Hematopoietic multipotent progenitor cell treated with erythropoietin and hydrocortisone succinate and interleukin-3 and kit ligand, for 8 days (in vitro differentiated cells): ENCODE measurements at regions not wholly inside any gene's neighbourhood (a gene's known extent, or its start where the extent isn't known, plus 50 kb on each side); places are given as distances from the start of the nearest gene placed in this dataset.

Experiments
- DNase-seq: peaks from one replicate; pipeline ENCODE4 v3.0.0-alpha.2; 2015

- DNase-seq, result no peak
These were observed 112.6 kb downstream of the CDC5L start for GRCh38 chr6:44500074-44500473.

GRCh38 chr6:44503471-44503870, 116.0 kb downstream of the CDC5L start:
- DNase-seq, result no peak

DNA sequence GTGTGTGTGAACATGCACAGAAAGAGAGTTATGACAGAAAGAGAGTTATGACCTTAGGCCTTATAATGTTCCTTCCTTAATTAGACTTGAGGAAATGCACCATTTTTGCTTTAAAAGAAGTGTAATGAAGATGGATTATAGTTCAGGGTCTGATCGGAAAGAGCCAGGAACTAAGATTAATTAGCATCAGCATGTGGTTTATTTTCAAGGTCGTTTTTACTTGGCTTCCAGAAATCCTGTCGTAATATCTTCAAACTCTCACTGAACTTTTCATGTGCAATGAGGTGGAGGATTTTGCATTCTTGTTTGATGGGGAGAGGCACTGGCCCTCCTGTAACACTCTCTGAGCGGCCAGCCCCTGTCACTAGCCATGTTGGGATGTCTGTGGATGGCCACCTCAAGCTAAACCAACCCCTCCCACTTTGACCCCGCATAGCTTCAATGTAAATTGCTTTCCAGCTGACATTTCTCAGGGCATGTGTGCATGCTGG, 116.8 kb downstream of the CDC5L start:
- no peak for DNase-seq

GRCh38 chr6:44505751-44506150, 118.2 kb downstream of the CDC5L start:
- no peak for DNase-seq

DNA sequence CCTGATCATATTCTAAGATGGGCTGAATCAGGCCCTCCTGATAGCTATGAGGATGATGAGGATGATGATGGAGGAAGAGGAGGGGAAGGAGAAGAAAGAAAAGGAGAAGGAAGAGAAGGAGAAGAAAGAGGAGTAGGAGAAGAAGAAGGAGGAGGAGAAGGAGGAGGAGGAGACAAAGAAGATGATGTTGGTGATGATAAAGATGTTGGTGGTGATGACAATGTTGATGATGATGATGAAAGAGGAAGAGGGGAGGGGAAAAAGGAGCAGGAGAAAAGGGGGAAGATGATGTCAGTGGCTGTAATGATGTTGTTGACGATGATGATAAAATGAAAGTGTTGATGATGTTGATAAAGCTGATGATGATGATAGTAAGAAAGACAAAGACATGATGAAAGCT, 119.5 kb downstream of the CDC5L start:
- no peak for DNase-seq

- DNase-seq, result no peak
These were observed 121.1 kb downstream of the CDC5L start for GRCh38 chr6:44508646-44509045.

- DNase-seq, result no peak
These were observed 123.6 kb downstream of the CDC5L start for GRCh38 chr6:44511126-44511525.

- no peak for DNase-seq
These were observed 125.6 kb downstream of the CDC5L start for GRCh38 chr6:44512868-44513741.

GRCh38 chr6:44514085-44514484, 126.6 kb downstream of the CDC5L start:
- DNase-seq, result no peak

DNA sequence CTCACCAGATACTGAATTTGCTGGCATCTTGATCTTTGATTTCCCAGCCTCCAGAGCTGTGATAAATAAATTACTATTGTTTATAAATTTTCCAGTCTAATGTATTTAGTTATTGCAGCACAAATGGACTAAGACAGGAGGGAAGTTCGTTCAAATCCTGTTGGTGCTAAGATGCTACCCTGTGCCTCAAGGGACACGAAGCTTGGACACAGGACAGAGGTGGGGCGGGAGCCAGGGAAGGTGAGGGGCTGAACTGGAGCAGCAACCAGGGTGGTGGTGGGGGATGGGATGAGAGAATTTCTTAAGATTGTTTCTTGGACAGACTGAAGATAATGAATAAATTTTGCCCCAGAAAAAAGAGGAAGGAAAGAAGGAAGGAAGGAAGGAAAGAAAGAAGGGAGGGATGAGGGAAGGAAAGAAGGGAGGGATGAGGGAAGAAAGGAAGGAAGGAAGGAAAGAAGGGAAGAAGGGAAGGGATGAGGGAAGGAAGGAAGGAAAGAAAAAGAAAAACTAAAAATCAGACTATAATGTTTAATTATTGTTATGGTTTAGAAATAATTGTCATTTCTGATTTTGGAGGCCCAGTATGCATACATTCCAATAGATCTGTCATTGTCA, 127.2 kb downstream of the CDC5L start:
- no peak for DNase-seq

DNA sequence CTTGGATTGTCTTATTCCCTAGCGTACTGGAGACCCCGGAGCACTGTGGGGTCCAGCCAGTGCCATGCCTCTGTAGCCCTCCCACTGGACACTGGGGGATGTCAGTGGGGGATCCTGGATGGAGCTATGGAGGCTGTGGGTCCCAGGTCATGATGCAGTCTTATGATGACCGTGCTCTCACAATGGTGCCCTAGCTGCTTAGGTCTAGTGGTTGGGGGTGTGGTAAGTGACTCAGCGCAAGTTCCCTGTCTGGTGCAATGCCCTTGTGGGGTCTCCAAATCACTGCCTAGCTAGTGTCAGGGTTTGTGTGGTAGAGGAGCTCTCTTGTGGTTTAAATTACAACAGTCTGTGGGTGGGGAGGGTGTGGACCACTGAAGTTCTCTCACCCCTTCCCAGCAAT, 135.4 kb downstream of the CDC5L start:
- DNase-seq, result no peak

DNA sequence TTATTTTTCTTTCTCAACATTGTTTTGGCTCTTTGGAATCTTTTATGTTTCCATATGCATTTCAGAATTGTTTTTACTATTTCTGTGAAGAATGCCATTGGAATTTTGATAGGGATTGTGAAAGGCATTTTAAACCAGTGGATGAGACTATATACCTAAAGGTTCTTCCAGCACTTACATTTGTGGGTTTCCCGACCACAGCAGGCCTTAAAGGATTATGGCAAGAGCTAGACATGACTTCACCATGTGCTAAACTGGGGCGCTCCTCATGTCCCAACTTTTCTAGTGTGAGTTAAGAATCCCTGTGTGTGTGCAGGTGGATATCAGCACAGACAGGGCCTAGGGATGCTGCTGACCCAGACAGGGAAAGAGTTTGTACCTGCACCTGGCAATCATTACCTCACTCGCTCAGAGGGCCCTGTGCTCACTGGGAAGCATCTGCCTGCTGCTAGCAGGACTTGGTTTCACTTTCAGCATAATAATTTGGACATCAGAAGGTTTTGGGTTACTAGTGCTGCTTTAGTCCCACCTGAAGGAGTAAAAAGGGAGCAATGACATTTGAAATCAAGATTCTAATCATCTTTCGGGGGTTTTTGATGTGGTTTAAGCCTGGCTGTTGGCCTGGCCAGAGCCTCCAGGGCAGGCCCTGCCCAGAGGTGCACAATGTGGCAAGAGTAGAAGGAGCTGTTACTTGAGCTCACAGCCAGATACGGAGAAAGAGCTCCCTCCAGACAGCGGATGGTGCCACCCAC, 137.1 kb downstream of the CDC5L start:
- DNase-seq, result no peak

GRCh38 chr6:44525761-44526351, 138.3 kb downstream of the CDC5L start:
- no peak for DNase-seq

- DNase-seq, result peak; percentile 28
These were observed 139.7 kb downstream of the CDC5L start for GRCh38 chr6:44527181-44527580.

- no peak for DNase-seq
These were observed 140.3 kb downstream of the CDC5L start for GRCh38 chr6:44527583-44528369.

- no peak for DNase-seq
These were observed 140.8 kb downstream of the CDC5L start for GRCh38 chr6:44528370-44528644.

- DNase-seq, result no peak
These were observed 141.2 kb downstream of the CDC5L start for GRCh38 chr6:44528716-44529115.

DNA sequence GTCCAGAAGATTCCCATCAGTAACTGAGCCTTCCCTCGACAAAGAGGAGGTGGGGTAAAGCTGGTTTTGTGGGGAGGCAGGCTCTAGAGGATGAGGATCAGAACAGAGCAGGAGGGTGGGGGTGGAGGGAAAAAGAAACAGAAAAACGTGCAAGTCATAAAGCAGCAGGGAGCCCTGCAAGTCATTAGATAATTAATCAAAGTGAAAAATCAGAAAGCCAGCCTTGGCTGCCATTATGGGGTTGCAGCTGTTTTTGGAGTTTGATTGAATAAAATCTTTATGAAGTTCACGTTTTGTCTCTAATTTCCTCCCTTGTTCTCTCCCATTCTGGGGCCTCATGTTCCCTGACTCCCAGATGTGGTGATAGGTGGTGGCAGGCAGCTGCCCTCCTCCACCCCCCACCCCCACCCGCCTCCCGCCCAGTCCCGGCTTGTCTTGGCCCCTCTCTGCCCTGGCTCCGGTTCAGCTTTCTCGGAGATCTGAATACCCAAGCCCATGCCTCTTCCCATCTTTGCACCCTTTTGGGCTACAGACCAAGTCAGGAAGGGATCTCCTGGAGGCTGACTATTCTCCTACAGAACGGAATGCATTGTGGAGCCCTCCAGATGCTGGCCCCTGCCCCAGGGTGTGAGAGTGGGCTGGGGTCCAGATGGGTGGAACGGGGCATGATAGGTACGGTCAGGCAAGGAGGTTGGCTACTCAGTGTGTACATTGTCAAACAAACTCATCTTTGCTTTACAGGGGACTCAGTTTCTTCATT, 141.8 kb downstream of the CDC5L start:
- DNase-seq, result no peak

DNA sequence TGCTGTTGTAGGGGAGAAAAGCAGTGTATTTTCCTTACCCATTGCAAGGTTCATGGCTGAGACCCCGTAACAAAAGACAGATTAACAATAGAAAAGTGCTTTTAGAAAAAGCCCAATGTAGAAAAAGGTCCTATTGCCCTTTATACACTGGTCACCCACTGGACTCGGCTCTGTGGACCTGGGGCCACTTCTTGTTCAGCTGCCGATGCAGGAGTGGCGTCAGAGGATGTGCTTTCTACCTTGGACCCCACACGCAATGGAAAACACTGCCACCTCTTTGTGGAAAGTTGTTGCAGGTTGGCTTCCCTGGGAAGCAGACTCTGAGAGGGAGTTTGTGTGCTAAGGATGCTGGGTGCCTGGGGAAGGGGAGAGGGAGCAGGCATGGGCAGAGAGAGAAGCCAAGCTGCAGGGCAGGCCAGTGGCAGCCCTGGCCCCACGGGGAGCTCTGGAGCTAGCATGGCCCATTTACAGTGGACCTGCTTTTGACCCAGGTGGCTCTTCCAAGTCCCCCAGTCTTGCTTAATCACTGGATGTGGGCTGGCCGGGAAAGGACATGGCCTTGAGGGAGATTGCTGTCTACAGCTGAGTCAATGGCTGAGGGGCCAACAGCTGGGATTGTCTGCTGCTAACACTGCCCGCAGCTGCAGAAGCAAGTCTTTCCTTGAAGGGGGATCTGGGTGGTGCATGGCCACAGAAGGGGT, 142.9 kb downstream of the CDC5L start:
- no peak for DNase-seq

DNA sequence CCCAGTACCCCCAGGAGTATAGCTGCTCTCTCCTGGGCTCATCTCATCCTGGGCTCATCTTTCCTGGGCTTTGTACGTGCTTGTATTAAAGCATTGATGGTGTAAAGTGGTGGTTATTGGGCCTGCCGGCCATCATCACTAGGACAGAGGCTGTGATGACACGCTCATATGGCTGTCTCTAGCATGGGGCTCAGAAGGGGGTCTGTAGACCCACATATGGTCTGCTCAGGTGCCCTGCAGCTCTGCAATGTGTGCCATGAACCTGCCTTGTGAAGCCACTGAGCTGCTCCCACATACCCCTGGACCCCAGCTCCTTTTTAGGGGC, 143.4 kb downstream of the CDC5L start:
- DNase-seq, result no peak

GRCh38 chr6:44531442-44532015, 144.0 kb downstream of the CDC5L start:
- DNase-seq, result no peak
